ENCODE measurements at regions not wholly inside any gene's neighbourhood (a gene's known extent, or its start where the extent isn't known, plus 50 kb on each side); places are given as distances from the start of the nearest gene placed in this dataset.

DNA sequence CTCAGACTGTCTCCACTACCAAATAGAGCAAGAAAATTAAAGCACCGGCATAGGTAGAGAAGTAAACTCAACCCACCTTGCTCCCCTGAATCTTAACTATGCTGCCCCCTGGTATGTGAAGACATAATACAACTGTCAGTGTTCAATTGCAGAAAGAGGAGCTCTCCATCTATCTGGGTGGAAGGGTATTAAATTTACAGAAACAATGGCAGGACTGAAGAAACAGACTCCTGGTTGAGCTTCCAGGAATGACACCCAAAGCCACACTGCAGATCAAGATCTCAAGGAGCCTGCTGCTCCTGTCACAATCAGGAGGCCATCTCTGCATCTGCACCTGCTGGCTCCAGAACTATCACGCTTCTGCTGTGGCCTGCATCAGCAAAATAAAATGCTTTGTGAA, 132.1 kb upstream of the BMAL1 start:
- TF ChIP-seq, protein P1, sequence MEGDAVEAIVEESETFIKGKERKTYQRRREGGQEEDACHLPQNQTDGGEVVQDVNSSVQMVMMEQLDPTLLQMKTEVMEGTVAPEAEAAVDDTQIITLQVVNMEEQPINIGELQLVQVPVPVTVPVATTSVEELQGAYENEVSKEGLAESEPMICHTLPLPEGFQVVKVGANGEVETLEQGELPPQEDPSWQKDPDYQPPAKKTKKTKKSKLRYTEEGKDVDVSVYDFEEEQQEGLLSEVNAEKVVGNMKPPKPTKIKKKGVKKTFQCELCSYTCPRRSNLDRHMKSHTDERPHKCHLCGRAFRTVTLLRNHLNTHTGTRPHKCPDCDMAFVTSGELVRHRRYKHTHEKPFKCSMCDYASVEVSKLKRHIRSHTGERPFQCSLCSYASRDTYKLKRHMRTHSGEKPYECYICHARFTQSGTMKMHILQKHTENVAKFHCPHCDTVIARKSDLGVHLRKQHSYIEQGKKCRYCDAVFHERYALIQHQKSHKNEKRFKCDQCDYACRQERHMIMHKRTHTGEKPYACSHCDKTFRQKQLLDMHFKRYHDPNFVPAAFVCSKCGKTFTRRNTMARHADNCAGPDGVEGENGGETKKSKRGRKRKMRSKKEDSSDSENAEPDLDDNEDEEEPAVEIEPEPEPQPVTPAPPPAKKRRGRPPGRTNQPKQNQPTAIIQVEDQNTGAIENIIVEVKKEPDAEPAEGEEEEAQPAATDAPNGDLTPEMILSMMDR (conservative IDR thresholded peaks at IDR 0.05; ENCODE audit: low read depth, low read length), result 0 out of 2 replicates have a peak, but pooled peaks have one; percentile 22
- no peak for TF ChIP-seq EZH2phosphoT487 (IDR thresholded peaks at IDR 0.05; ENCODE audit: borderline replicate concordance, low read length)

All from PC-3 (cell line).